ENCODE measurements at regions not wholly inside any gene's neighbourhood (a gene's known extent, or its start where the extent isn't known, plus 50 kb on each side); places are given as distances from the start of the nearest gene placed in this dataset.

DNA sequence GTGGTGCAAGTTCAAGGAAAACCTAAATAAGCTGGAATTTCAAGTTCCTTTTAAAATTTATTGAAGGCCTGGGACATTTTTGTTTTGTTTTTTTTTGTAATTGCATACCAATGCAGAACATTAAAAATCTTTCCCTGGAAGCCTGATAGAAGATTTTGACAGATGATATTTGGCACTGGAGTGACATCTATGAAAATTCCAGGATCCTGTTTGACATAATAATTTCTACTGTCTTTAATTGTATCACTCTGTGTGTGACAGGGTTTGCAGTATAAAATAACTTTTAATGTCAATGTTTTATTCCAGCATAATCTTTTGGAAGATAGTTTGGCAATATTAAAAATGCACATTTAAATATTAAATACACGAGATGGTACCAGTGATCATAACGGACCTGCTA lies 514.2 kb upstream of the ACO1 start:
- no peak overlapping the region for H3K27ac ChIP-seq
- TF ChIP-seq, protein P1, sequence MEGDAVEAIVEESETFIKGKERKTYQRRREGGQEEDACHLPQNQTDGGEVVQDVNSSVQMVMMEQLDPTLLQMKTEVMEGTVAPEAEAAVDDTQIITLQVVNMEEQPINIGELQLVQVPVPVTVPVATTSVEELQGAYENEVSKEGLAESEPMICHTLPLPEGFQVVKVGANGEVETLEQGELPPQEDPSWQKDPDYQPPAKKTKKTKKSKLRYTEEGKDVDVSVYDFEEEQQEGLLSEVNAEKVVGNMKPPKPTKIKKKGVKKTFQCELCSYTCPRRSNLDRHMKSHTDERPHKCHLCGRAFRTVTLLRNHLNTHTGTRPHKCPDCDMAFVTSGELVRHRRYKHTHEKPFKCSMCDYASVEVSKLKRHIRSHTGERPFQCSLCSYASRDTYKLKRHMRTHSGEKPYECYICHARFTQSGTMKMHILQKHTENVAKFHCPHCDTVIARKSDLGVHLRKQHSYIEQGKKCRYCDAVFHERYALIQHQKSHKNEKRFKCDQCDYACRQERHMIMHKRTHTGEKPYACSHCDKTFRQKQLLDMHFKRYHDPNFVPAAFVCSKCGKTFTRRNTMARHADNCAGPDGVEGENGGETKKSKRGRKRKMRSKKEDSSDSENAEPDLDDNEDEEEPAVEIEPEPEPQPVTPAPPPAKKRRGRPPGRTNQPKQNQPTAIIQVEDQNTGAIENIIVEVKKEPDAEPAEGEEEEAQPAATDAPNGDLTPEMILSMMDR (IDR thresholded peaks at IDR 0.05): no peak
- intact Hi-C loops (cut with DNase I): no loop called here
- ATAC-seq (no peak), DNase-seq (no peak)
- H3K4me3 ChIP-seq: no peak overlapping the region
- H3K36me3 ChIP-seq: no peaks in the 10 kb centered on the region
- no peaks in the 10 kb centered on the region for H3K27me3 ChIP-seq (ENCODE audit: low read depth)
- no peaks in the 10 kb centered on the region for H3K9me3 ChIP-seq
- H3K4me1 ChIP-seq: no peaks in the 10 kb centered on the region

DNA sequence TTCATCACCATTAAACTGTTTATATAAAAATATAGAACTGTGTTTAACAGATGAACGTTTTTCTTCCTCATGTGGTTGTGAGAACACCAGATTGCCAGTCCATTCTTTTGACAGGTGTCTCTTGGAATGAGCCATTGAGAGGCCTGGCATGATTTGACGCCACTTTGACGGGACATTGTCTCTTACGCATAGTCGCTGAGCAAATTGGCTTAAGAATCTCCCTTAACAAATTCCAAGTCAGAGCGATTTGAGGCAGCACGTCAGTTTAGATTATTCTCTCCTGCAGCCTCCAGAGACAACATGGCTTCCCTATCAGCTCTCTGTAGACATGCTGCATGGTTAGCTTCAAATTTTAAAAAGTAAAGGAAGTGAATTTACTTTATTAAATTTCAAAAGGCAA lies 510.7 kb upstream of the ACO1 start:
- no peaks in the 10 kb centered on the region for H3K4me1 ChIP-seq
- no peaks in the 10 kb centered on the region for H3K27me3 ChIP-seq (ENCODE audit: low read depth)
- H3K27ac ChIP-seq: no peak overlapping the region
- H3K4me3 ChIP-seq: no peak overlapping the region
- TF ChIP-seq, protein P1 (IDR thresholded peaks at IDR 0.05): no peak
- DNase-seq (no peak), ATAC-seq (no peak)
- intact Hi-C loops (cut with DNase I): no loop called here
- no peaks in the 10 kb centered on the region for H3K36me3 ChIP-seq
- H3K9me3 ChIP-seq: no peaks in the 10 kb centered on the region

DNA sequence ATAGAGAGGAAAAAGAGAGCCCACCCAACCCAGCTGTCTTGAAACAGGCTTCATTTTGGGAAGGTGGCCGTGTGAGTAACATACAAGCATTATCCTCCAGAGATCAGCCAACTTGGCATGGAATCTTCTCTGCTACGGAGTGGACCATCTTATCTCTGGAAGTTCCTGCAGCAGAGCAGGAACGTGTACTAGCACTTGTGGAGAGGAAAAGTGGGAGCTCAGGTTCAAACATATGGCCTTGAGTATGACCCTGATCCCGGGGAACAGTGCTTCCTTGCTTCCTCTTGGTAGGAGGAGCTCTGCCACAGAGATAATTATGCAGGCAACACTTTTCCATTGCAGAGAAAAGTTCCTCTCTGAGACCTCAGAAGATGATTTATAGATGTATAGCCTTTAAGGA lies 490.4 kb upstream of the ACO1 start:
- Histone ChIP-seq H3K4me1 (no peaks in the 10 kb centered on the region), H3K9me3 (no peaks in the 10 kb centered on the region), H3K36me3 (no peaks in the 10 kb centered on the region), H3K27ac (no peak overlapping the region), H3K27me3 (ENCODE audit: low read depth) (no peaks in the 10 kb centered on the region), H3K4me3 (no peak overlapping the region)
- DNase-seq (no peak), ATAC-seq (no peak)
- intact Hi-C loops (cut with DNase I): no loop called here
- TF ChIP-seq, protein P1 (IDR thresholded peaks at IDR 0.05): no peak

DNA sequence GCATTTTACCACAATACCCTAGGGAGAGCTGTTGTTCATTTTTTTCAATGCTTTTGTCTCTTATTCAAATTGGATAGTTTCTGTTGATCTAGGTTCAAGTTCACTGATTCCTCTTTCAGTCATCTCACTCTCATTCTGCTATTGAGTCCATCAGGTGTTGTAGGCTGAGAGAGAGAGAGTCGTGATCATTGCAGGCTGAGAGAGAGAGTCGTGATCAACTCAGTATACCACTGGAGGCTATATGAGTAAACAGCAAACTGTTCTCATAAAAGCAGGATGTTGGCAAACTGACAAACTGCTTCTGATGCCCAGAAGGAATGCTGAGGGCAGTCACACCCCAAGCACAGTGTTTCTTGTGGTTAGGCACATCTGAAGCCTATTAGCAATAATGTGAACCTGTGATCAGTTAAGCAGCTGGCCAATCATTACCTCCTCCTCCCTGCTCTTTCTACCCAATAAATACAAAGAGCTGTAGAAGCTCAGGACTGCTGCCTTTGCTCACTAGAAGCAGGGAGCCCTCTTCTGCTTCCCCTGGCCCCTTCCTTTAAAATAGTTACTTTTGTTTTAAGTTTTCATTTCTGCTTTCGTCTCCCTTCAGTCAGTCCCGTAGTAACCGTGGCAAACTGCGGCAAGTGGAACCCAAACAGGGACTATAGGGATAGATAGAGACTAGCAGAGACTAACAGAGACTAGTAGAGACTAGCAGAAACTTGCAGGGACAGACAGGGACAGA lies 476.1 kb upstream of the ACO1 start:
- intact Hi-C loops (cut with DNase I): no loop called here

DNA sequence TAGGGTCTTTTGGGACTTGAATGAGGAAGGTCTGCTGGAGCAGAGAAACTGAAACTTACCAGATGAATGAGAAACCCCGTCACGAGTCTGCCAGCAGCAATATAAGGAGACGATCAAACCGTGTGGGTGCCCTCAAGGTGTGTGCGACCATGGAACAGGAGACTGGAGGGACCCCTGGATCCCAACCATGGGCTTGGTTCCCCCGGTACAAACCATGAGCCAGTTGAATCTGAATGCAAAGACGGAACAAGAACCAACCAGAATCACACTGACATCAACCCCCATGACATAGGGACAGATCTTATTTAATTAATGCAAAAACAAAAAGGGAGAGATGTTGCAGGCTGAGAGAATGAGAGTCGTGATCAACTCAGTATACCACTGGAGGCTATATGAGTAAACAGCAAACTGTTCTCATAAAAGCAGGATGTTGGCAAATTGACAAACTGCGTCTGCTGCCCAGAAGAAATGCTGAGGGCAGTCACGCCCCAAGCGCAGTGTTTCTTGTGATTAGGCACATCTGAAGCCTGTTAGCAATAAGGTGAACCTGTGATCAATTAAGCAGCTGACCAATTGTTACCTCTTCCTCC lies 475.5 kb upstream of the ACO1 start:
- no peak overlapping the region for H3K4me3 ChIP-seq
- H3K27ac ChIP-seq: no peak overlapping the region
- H3K36me3 ChIP-seq: no peaks in the 10 kb centered on the region
- intact Hi-C loops (cut with DNase I): no loop called here
- no peaks in the 10 kb centered on the region for H3K4me1 ChIP-seq
- no peaks in the 10 kb centered on the region for H3K27me3 ChIP-seq (ENCODE audit: low read depth)
- TF ChIP-seq, protein P1 (IDR thresholded peaks at IDR 0.05): no peak
- no peaks in the 10 kb centered on the region for H3K9me3 ChIP-seq
- ATAC-seq (no peak), DNase-seq (no peak)

More for the DNA sequence above, 476.1 kb upstream of the ACO1 start:
- Histone ChIP-seq H3K9me3 (no peaks in the 10 kb centered on the region), H3K4me3 (no peak overlapping the region), H3K36me3 (no peaks in the 10 kb centered on the region), H3K4me1 (no peaks in the 10 kb centered on the region), H3K27ac (no peak overlapping the region), H3K27me3 (ENCODE audit: low read depth) (no peaks in the 10 kb centered on the region)
- DNase-seq: no peak
- TF ChIP-seq, protein P1 (IDR thresholded peaks at IDR 0.05): no peak
- ATAC-seq: no peak
